GM21825 (cell line): ENCODE measurements at regions not wholly inside any gene's neighbourhood (a gene's known extent, or its start where the extent isn't known, plus 50 kb on each side); places are given as distances from the start of the nearest gene placed in this dataset.
"Not testable (repeated sequence)": the region's sequence is repeated elsewhere in the genome, so short reads cannot be mapped to it uniquely, and the experiment has no call there.

Source experiments
- ATAC-seq: cut with Tn5 transposase; IDR thresholded peaks from one replicate; pipeline ENCODE4 v1.9.1; 2021; ENCODE audit warnings: mild to moderate bottlenecking, moderate library complexity; ENCODE audit not compliant: unreplicated experiment

- ATAC-seq: no peak
Measured at GRCh38 chr6:9236443-9236842, 801.1 kb upstream of the SLC35B3 start.

- no peak for ATAC-seq
Measured at GRCh38 chr6:9233686-9234085, 798.3 kb upstream of the SLC35B3 start.

GRCh38 chr6:9233226-9233625, 797.9 kb upstream of the SLC35B3 start:
- no peak for ATAC-seq

GRCh38 chr6:9225441-9225871, 790.1 kb upstream of the SLC35B3 start:
- ATAC-seq: no peak

GRCh38 chr6:9224539-9224938, 789.2 kb upstream of the SLC35B3 start:
- ATAC-seq: no peak

GRCh38 chr6:9213717-9214116, 778.4 kb upstream of the SLC35B3 start:
- ATAC-seq: not testable (repeated sequence)

- ATAC-seq: no peak
Measured at GRCh38 chr6:9208966-9209365, 773.6 kb upstream of the SLC35B3 start.

- ATAC-seq: no peak
Measured at GRCh38 chr6:9205645-9206044, 770.3 kb upstream of the SLC35B3 start.

GRCh38 chr6:9204171-9204570, 768.8 kb upstream of the SLC35B3 start:
- no peak for ATAC-seq

- ATAC-seq: no peak
Measured at GRCh38 chr6:9200712-9201111, 765.4 kb upstream of the SLC35B3 start.

GRCh38 chr6:9197726-9198125, 762.4 kb upstream of the SLC35B3 start:
- ATAC-seq: no peak

GRCh38 chr6:9195322-9195721, 760.0 kb upstream of the SLC35B3 start:
- no peak for ATAC-seq

- no peak for ATAC-seq
Measured at GRCh38 chr6:9192405-9192909, 757.1 kb upstream of the SLC35B3 start.

GRCh38 chr6:9186148-9186547, 750.8 kb upstream of the SLC35B3 start:
- ATAC-seq: no peak

- ATAC-seq: no peak
Measured at GRCh38 chr6:9178071-9178470, 742.7 kb upstream of the SLC35B3 start.

GRCh38 chr6:9173229-9173628, 737.9 kb upstream of the SLC35B3 start:
- ATAC-seq: no peak

- ATAC-seq: no peak
Measured at GRCh38 chr6:9172096-9172495, 736.8 kb upstream of the SLC35B3 start.

- ATAC-seq: no peak
Measured at GRCh38 chr6:9168669-9169068, 733.3 kb upstream of the SLC35B3 start.

GRCh38 chr6:9161731-9162130, 726.4 kb upstream of the SLC35B3 start:
- ATAC-seq: no peak

GRCh38 chr6:9159051-9159450, 723.7 kb upstream of the SLC35B3 start:
- no peak for ATAC-seq

- ATAC-seq: no peak
Measured at GRCh38 chr6:9155836-9156235, 720.5 kb upstream of the SLC35B3 start.

- no peak for ATAC-seq
Measured at GRCh38 chr6:9143140-9143539, 707.8 kb upstream of the SLC35B3 start.

- no peak for ATAC-seq
Measured at GRCh38 chr6:9140951-9141460, 705.7 kb upstream of the SLC35B3 start.
